Right atrium auricular region (tissue), 2 donors: ENCODE measurements at regions not wholly inside any gene's neighbourhood (a gene's known extent, or its start where the extent isn't known, plus 50 kb on each side); places are given as distances from the start of the nearest gene placed in this dataset.

ENCODE experiments used
- DNase-seq: peaks from one replicate; pipeline ENCODE4 v3.0.0-alpha.2; 2019; ENCODE audit warnings: low spot score
- H3K27ac ChIP-seq, 2 donors: fragments of 200-600 bp; sonication (generic); 1 replicate in 1 of 2; 2 replicates in 1 of 2; pipeline ENCODE4 v1.5.1; 2016 to 2019
- H3K27me3 ChIP-seq, 2 donors: fragments of 200-600 bp; sonication (generic); one replicate each; pipeline versions ENCODE4 v1.5.1 to v1.6.0; 2017 to 2019
- H3K36me3 ChIP-seq: fragments of 200-600 bp; sonication (generic); one replicate; pipeline ENCODE4 v1.5.1; 2016
- H3K4me1 ChIP-seq, 2 donors: fragments of 200-600 bp; sonication (generic); one replicate each; pipeline versions ENCODE4 v1.5.1 to v1.6.0; 2017 to 2019
- H3K4me3 ChIP-seq, 2 donors: fragments of 200-600 bp; sonication (generic); 1 replicate in 1 of 2; 2 replicates in 1 of 2; pipeline ENCODE4 v1.5.1; 2017 to 2019; ENCODE audit warnings: mild to moderate bottlenecking in 1 of 2, moderate library complexity in 1 of 2
- H3K9me3 ChIP-seq, 2 donors: fragments of 200-600 bp; sonication (generic); one replicate each; pipeline ENCODE4 v1.5.1; 2019
- CTCF ChIP-seq, 2 donors: fragments of 200-600 bp; sonication (generic); IDR thresholded peaks; one replicate each; pipeline ENCODE4 v1.5.1; 2019; ENCODE audit warnings: antibody characterized with exemption in 2 of 2

- Histone ChIP-seq H3K4me1 (no peaks in the 10 kb centered on the region), H3K27ac (no peak overlapping the region), H3K9me3 (no peaks in the 10 kb centered on the region), H3K4me3 (no peak overlapping the region), H3K27me3 (no peaks in the 10 kb centered on the region), H3K36me3 (no peaks in the 10 kb centered on the region)
- no peak for TF ChIP-seq CTCF (IDR thresholded peaks at IDR 0.05)
- DNase-seq = no peak
These were observed 271.5 kb downstream of the MEX3B start for GRCh38 chr15:81774309-81774708.

GRCh38 chr15:81768773-81769172 is 277.0 kb downstream of the MEX3B start:
- no peaks in the 10 kb centered on the region for H3K4me1 ChIP-seq
- H3K9me3 ChIP-seq = no peaks in the 10 kb centered on the region
- no peaks in the 10 kb centered on the region for H3K36me3 ChIP-seq
- TF ChIP-seq CTCF (IDR thresholded peaks at IDR 0.05) = no peak
- DNase-seq = no peak
- no peaks in the 10 kb centered on the region for H3K27me3 ChIP-seq
- H3K4me3 ChIP-seq = no peak overlapping the region
- H3K27ac ChIP-seq = no peak overlapping the region

GRCh38 chr15:81766829-81767475 is 278.9 kb downstream of the MEX3B start:
- no peaks in the 10 kb centered on the region for H3K36me3 ChIP-seq
- no peak overlapping the region for H3K27ac ChIP-seq
- no peaks in the 10 kb centered on the region for H3K4me1 ChIP-seq
- no peak for TF ChIP-seq CTCF (IDR thresholded peaks at IDR 0.05)
- no peaks in the 10 kb centered on the region for H3K9me3 ChIP-seq
- no peaks in the 10 kb centered on the region for H3K27me3 ChIP-seq
- DNase-seq = no peak
- H3K4me3 ChIP-seq = no peak overlapping the region

- H3K9me3 ChIP-seq = no peaks in the 10 kb centered on the region
These were observed 280.0 kb downstream of the MEX3B start for GRCh38 chr15:81765816-81766215.

GRCh38 chr15:81763304-81763703 is 282.5 kb downstream of the MEX3B start:
- H3K27me3 ChIP-seq = no peaks in the 10 kb centered on the region
- H3K9me3 ChIP-seq = no peaks in the 10 kb centered on the region
- no peaks in the 10 kb centered on the region for H3K36me3 ChIP-seq
- H3K4me1 ChIP-seq = no peaks in the 10 kb centered on the region
- H3K27ac ChIP-seq = no peak overlapping the region
- no peak for DNase-seq
- H3K4me3 ChIP-seq = no peak overlapping the region
- TF ChIP-seq CTCF (IDR thresholded peaks at IDR 0.05) = no peak

More at GRCh38 chr15:81765816-81766215, 280.0 kb downstream of the MEX3B start:
- Histone ChIP-seq H3K27me3 (no peaks in the 10 kb centered on the region), H3K4me3 (no peak overlapping the region), H3K4me1 (no peaks in the 10 kb centered on the region), H3K27ac (no peak overlapping the region), H3K36me3 (no peaks in the 10 kb centered on the region)
- DNase-seq = no peak
- TF ChIP-seq CTCF (IDR thresholded peaks at IDR 0.05) = no peak

GRCh38 chr15:81760686-81761085 is 285.1 kb downstream of the MEX3B start:
- no peak overlapping the region for H3K4me3 ChIP-seq
- DNase-seq = no peak
- no peak for TF ChIP-seq CTCF (IDR thresholded peaks at IDR 0.05)
- H3K9me3 ChIP-seq = no peaks in the 10 kb centered on the region
- H3K27ac ChIP-seq = no peak overlapping the region
- no peaks in the 10 kb centered on the region for H3K27me3 ChIP-seq
- no peaks in the 10 kb centered on the region for H3K4me1 ChIP-seq
- no peaks in the 10 kb centered on the region for H3K36me3 ChIP-seq
